ENCODE measurements at regions not wholly inside any gene's neighbourhood (a gene's known extent, or its start where the extent isn't known, plus 50 kb on each side); places are given as distances from the start of the nearest gene placed in this dataset.

GRCh38 chr3:166420071-166420470 is 582.8 kb upstream of the BCHE start:
- TF ChIP-seq MYC (IDR thresholded peaks at IDR 0.05; ENCODE audit: low read depth, low read length) = no peak
- TF ChIP-seq MYC (CRISPR knock-in tag; IDR thresholded peaks at IDR 0.05; ENCODE audit: borderline replicate concordance, low read depth) = no peak
- TF ChIP-seq TOE1 (IDR thresholded peaks at IDR 0.05; ENCODE audit: borderline replicate concordance) = no peak
- TF ChIP-seq TOE1 (CRISPR knock-in tag; IDR thresholded peaks at IDR 0.05; ENCODE audit: borderline replicate concordance, low read depth) = no peak

Data from K562 (cell line).